ENCODE measurements at regions not wholly inside any gene's neighbourhood (a gene's known extent, or its start where the extent isn't known, plus 50 kb on each side); places are given as distances from the start of the nearest gene placed in this dataset.

DNA sequence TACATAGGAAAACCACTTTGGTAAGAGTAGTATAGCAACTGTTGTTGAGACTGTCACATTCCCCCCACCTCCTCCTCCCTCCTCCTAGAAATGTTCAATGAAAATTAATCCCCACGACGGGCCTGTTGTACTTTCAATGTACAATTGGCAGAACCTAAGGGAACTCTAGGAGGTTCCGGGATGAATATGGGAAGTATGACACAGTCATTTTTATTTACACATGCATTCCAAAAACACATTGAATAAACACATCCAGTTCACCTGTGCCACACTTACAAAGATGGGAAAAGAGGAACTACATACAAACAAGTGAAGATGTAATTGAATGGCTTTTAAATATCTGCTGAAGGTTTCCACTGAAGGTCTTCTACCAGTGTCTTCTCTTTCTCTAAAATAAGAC is 144.4 kb upstream of the NBPF11 start:
- Mint-ChIP-seq H3K27me3 (ENCODE audit: low read depth) (no peaks in the 10 kb centered on the region), H3K27ac (ENCODE audit: unreplicated experiment) (no peak overlapping the region), H3K4me3 (ENCODE audit: unreplicated experiment) (no peak overlapping the region), H3K4me1 (ENCODE audit: low read depth) (no peaks in the 10 kb centered on the region), H3K9me3 (ENCODE audit: low read depth) (peaks cover 8% of the 10 kb centered on the region), H3K36me3 (ENCODE audit: low read depth) (peaks cover 6% of the 10 kb centered on the region)
- TF ChIP-seq, protein P1, sequence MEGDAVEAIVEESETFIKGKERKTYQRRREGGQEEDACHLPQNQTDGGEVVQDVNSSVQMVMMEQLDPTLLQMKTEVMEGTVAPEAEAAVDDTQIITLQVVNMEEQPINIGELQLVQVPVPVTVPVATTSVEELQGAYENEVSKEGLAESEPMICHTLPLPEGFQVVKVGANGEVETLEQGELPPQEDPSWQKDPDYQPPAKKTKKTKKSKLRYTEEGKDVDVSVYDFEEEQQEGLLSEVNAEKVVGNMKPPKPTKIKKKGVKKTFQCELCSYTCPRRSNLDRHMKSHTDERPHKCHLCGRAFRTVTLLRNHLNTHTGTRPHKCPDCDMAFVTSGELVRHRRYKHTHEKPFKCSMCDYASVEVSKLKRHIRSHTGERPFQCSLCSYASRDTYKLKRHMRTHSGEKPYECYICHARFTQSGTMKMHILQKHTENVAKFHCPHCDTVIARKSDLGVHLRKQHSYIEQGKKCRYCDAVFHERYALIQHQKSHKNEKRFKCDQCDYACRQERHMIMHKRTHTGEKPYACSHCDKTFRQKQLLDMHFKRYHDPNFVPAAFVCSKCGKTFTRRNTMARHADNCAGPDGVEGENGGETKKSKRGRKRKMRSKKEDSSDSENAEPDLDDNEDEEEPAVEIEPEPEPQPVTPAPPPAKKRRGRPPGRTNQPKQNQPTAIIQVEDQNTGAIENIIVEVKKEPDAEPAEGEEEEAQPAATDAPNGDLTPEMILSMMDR (IDR thresholded peaks at IDR 0.05), result no peak
- DNase-seq (ENCODE audit: low spot score), result no peak

- Mint-ChIP-seq H3K27ac (ENCODE audit: unreplicated experiment) (no peak overlapping the region), H3K4me3 (ENCODE audit: unreplicated experiment) (no peak overlapping the region), H3K27me3 (ENCODE audit: low read depth) (no peaks in the 10 kb centered on the region), H3K4me1 (ENCODE audit: low read depth) (no peaks in the 10 kb centered on the region), H3K9me3 (ENCODE audit: low read depth) (peaks cover 8% of the 10 kb centered on the region), H3K36me3 (ENCODE audit: low read depth) (peaks cover 6% of the 10 kb centered on the region)
- TF ChIP-seq, protein P1 (IDR thresholded peaks at IDR 0.05), result no peak
- no peak for DNase-seq (ENCODE audit: low spot score)
These were observed 142.2 kb upstream of the NBPF11 start for GRCh38 chr1:148294116-148294807.

DNA sequence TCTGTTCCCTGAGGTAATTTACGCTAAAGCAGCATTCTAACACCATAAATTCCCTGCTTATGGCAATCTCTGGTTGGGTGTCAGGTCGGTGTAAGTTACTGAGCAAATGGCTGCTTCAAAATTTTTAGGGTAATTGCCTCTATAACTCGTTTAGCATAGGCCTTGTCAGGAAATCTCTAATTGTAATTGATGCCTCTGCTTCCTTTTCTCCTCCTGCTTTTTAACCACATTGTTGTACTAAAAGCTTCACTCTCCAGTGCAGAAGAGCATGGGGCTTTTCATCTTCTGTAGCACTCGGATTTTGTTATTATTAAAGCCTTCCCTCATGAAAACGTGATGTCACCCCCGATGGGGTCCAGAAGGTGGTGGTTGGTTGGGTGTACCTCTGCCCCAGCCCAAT is 141.6 kb upstream of the NBPF11 start:
- DNase-seq (ENCODE audit: low spot score), result no peak
- no peaks in the 10 kb centered on the region for H3K27me3 Mint-ChIP-seq (ENCODE audit: low read depth)
- TF ChIP-seq, protein P1 (IDR thresholded peaks at IDR 0.05), result no peak
- no peaks in the 10 kb centered on the region for H3K4me1 Mint-ChIP-seq (ENCODE audit: low read depth)
- peaks cover 6% of the 10 kb centered on the region for H3K36me3 Mint-ChIP-seq (ENCODE audit: low read depth)
- H3K4me3 Mint-ChIP-seq (ENCODE audit: unreplicated experiment), result no peak overlapping the region
- no peak overlapping the region for H3K27ac Mint-ChIP-seq (ENCODE audit: unreplicated experiment)
- H3K9me3 Mint-ChIP-seq (ENCODE audit: low read depth), result peaks cover 8% of the 10 kb centered on the region

- TF ChIP-seq, protein P1 (IDR thresholded peaks at IDR 0.05), result no peak
- no peak overlapping the region for H3K4me3 Mint-ChIP-seq (ENCODE audit: unreplicated experiment)
- peaks cover 8% of the 10 kb centered on the region for H3K9me3 Mint-ChIP-seq (ENCODE audit: low read depth)
- no peak for DNase-seq (ENCODE audit: low spot score)
- H3K4me1 Mint-ChIP-seq (ENCODE audit: low read depth), result no peaks in the 10 kb centered on the region
- H3K27me3 Mint-ChIP-seq (ENCODE audit: low read depth), result no peaks in the 10 kb centered on the region
- no peak overlapping the region for H3K27ac Mint-ChIP-seq (ENCODE audit: unreplicated experiment)
- peaks cover 6% of the 10 kb centered on the region for H3K36me3 Mint-ChIP-seq (ENCODE audit: low read depth)
These were observed 140.8 kb upstream of the NBPF11 start for GRCh38 chr1:148292915-148293314.

DNA sequence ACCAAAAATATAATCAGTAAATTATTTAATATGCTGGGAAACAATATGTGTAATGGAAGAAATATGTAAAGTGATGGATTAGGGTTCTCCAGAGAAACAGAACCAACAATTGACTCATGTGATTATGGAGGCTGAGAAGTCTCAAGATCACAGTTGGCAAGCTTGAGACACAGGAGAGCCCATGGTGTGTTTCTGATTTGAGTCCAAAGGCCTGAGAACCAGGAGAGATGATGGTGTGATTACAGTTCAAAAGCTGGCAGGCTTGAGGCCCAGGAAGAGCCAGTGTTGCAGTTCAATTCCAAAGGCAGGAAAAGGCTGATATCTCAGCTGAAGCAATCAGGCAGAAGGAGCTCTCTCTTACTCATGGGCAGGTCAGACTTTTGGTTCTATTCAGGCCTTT is 138.8 kb upstream of the NBPF11 start:
- Mint-ChIP-seq H3K4me1 (ENCODE audit: low read depth) (no peaks in the 10 kb centered on the region), H3K36me3 (ENCODE audit: low read depth) (peaks cover 9% of the 10 kb centered on the region), H3K4me3 (ENCODE audit: unreplicated experiment) (no peak overlapping the region), H3K27ac (ENCODE audit: unreplicated experiment) (no peak overlapping the region), H3K9me3 (ENCODE audit: low read depth) (peaks cover 3% of the 10 kb centered on the region), H3K27me3 (ENCODE audit: low read depth) (no peaks in the 10 kb centered on the region)
- TF ChIP-seq, protein P1 (IDR thresholded peaks at IDR 0.05), result no peak
- DNase-seq (ENCODE audit: low spot score), result no peak

Measured in chondrocyte (in vitro differentiated cells).